GM18505 (cell line): ENCODE measurements at regions not wholly inside any gene's neighbourhood (a gene's known extent, or its start where the extent isn't known, plus 50 kb on each side); places are given as distances from the start of the nearest gene placed in this dataset.

Experiments
- ATAC-seq: cut with Tn5 transposase; IDR thresholded peaks from one replicate; pipeline ENCODE4 v1.9.1; 2021; ENCODE audit not compliant: unreplicated experiment
- POLR2A ChIP-seq: IDR thresholded peaks from 4 replicates; pipeline ENCODE4 v1.6.1; 2011; ENCODE audit warnings: borderline replicate concordance; ENCODE audit not compliant: insufficient read depth, insufficient read length; ENCODE audit errors: extremely low read depth

DNA sequence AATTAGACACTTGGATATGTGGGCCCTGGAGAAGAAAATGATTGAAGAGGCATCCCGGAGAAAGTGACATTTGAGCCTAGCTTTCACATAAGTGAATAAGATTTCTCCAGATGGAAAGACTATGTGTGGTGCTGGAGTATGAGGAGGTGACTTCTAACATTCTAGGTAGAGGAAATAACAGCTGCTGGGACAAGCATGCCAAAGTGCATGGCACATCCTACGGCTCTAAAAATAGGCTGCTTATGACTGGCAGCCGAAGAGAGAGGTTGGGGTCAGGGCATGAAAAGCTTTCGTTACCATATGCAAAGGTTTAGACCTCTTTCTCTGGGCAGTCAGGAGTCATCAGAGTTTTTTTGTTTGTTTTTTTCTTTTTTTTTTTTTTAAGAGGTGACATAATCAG lies 142.0 kb downstream of the SOX3 start:
- no peak for ATAC-seq
- TF ChIP-seq POLR2A, result no peak

GRCh38 chrX:140360924-140361323 lies 143.9 kb downstream of the SOX3 start:
- ATAC-seq, result no peak
- TF ChIP-seq POLR2A, result no peak

DNA sequence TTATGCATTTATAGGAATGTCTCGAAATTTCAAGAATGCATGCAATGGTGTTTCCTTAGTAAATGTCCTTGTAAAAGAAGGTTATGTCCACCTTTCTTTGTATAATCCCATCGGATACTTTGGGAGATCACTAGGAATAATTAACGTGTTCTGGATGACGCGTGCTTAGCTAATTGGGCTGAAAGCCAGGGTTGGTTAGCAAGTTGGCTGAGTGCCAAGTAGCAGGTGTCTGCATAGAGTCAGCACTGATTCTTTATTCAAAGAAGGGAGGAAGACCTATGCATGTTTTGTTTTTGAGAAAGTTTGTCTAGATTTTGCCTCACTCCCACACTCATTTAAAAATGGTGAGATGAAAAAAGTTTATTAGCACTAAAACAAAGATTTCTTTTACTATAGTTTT lies 144.6 kb downstream of the SOX3 start:
- no peak for TF ChIP-seq POLR2A
- ATAC-seq, result no peak

DNA sequence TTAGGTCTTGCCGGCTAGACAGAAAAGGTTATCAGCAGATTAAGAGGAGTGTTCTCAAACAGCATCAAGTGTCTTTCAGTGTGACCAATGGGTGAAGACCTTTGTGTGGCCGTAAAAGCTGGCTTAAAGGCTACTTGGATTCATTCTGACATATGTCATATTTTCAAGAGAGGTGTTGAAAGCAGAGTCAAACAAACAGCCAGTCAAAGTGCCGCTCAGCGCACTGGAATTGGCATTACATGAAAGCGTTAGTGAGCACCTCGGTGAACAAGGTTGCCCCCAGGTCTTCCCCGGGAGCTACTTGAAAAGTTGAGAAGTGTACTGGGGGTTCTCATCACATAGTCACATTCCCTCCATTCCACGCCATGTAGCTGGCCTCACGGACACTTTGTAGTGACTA lies 148.9 kb downstream of the SOX3 start:
- ATAC-seq, result no peak
- TF ChIP-seq POLR2A, result no peak

- ATAC-seq, result no peak
- no peak for TF ChIP-seq POLR2A
Observed at GRCh38 chrX:140355429-140355828, 149.4 kb downstream of the SOX3 start.

DNA sequence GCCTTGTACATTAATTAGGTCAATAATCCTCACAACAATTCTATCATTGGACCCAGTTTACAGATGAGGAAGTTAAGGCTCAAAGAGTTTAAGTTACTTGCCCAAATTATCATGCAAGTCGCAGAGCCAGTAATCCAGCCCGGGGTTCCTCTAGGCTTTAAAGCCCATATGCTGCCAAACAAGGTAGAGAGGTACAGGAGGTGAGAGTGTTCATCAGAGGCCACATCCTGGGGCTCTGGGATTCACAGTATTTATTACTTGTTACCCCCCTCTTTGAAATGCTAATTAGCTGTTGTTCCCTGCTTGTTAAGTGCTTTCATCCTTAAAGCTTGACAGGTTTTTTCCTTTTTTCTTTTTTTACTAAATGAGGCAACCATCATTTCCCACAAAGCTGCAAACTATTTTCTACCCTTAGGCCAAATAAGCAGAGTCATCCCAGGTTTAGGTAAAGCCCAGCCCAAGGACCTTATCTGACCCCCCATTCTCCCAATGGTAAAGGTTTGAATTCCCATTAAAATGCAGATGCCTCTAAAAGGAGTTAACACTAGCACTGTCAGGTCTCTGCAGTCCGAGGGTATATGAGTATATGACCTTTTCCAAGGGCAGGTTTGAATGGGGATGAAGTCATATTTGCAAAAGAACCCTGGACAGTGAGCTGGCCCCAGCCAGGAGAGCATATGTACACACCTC lies 150.3 kb downstream of the SOX3 start:
- ATAC-seq, result no peak

DNA sequence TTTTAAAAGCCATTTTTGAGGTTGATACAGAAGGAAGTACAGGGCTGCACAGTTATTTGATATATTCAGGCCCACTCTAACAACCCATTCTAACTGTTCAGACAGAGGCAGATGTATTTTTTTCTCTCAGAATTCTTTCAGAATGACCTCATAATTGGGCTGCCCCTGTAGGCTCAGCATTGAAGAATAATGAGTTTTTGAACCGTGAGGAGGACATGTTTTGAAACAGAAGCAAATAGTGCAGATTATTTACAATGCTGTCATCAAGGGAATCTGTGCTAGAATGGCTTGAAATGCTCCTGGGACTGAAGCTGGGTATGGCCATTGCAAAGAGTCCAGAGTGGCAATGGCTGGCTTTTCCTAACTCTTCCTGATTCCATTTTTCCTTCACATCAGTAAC lies 158.1 kb downstream of the SOX3 start:
- no peak for ATAC-seq
- no peak for TF ChIP-seq POLR2A

More for the DNA sequence above, 150.3 kb downstream of the SOX3 start:
- TF ChIP-seq POLR2A, result no peak

DNA sequence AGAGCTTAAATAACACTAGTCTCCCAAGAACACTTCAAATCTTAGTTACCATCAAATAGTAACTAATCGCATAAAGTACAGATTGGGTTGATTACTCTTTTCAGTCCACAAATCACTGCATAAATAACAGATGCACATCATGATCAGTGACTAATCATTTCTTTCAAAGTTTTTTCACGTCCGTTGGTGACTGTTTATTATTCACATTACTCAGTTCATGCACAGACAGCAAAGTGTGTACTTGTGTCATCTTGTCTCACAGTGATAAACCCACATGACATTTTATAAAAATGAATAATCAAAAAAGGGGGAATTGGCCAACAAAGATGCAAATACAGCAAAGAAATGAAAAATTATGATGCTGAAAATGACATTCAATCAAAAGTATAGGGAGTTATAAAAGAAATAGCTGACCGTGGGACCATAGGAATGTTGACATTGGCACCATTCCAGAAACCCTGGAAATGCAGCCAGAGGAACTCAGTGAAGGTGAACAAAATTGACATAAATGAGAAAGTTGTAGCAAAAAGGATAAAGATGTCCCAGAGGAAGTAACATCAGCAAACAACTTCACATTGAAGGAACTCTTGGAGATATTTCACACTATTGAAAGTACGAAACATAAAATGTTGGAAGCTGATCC lies 161.5 kb downstream of the SOX3 start:
- no peak for ATAC-seq
- TF ChIP-seq POLR2A, result no peak

- ATAC-seq, result no peak
- no peak for TF ChIP-seq POLR2A
Observed at GRCh38 chrX:140342410-140342809, 162.5 kb downstream of the SOX3 start.

- no peak for TF ChIP-seq POLR2A
- no peak for ATAC-seq
Observed at GRCh38 chrX:140337263-140337662, 167.6 kb downstream of the SOX3 start.

DNA sequence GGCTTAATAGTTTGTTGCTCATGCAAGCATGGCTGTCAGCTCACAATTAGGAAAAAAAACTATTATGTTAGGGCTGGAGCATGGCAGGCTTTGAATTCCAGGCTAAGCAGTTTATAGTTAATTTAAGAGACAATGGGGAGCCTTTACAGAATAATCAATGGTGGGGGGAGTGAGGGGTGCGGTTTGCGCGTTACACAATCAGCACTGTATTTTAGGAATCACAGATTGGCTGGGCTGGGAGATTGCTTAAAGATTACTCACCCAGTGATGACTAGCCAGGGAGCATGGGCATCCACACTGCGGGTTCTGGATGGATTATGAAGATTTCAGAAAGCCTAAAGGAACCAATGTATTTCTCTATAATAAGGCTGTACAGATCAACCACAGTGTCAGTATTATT lies 186.6 kb downstream of the SOX3 start:
- TF ChIP-seq POLR2A, result no peak
- no peak for ATAC-seq

GRCh38 chrX:140317462-140317861 lies 187.4 kb downstream of the SOX3 start:
- TF ChIP-seq POLR2A, result no peak
- no peak for ATAC-seq

DNA sequence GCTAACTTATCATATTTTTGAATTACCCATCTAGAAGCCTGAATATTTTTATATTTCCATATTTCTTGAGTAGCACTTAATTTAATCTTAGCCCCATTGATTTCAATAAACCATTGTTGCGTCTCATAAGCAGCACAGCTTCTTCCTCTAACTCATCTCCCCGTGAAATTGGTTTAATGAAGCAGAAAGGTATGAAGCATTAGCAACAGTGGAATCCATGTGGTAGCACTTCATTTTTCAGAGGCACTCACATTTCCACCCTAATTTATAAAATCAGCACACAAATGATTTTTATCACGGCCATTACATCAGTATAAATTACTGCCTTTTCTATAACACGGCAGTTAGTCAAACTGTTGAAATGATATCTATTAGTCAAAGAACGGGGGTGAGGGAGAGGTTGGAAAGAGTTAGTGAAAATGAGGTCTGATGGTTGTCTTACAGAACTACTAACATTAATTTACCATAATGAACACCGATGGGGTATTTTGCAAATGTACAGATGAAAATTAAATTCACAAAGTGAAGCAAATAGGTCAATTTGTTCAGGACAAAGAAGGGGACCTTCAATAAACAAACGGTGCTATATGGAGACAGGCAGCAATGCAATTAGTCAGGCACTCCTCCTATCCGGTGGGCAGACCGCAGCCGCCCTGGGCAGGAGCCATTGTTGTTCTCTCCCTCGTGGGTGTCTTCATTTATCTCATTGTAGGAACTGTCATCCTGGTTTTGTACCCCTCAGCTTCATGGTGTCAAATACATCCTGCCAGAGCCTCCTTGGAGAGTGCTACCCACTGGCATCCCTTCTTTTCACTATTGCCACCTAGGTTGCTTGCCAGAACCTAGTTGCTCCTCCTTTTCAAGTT lies 205.7 kb downstream of the SOX3 start:
- no peak for ATAC-seq
- no peak for TF ChIP-seq POLR2A

- ATAC-seq, result no peak
- no peak for TF ChIP-seq POLR2A
Observed at GRCh38 chrX:140297273-140297672, 207.6 kb downstream of the SOX3 start.
